ENCODE measurements at regions not wholly inside any gene's neighbourhood (a gene's known extent, or its start where the extent isn't known, plus 50 kb on each side); places are given as distances from the start of the nearest gene placed in this dataset.

- H3K9ac ChIP-seq (ENCODE audit: low read depth in 1 of 2, low read length in 2 of 2) = no peak overlapping the region
- no peaks in the 10 kb centered on the region for H3K27me3 ChIP-seq (ENCODE audit: control insufficient read depth in 1 of 2, insufficient read depth in 2 of 2, low read length in 2 of 2)
- H3K9me3 ChIP-seq (ENCODE audit: control insufficient read depth in 1 of 2, low read length in 2 of 2) = peaks cover 0 to 4% of the 10 kb centered on the region in 2 donors
- no peaks in the 10 kb centered on the region for H3K36me3 ChIP-seq (ENCODE audit: control insufficient read depth in 1 of 2, insufficient read depth in 2 of 2, low read length in 2 of 2)
- H3K4me1 ChIP-seq (ENCODE audit: control insufficient read depth in 1 of 2, insufficient read depth in 2 of 2, low read length in 2 of 2) = no peaks in the 10 kb centered on the region
- H3K27ac ChIP-seq (ENCODE audit: low read depth, low read length) = no peak overlapping the region
- no peak overlapping the region for H3K4me3 ChIP-seq (ENCODE audit: low read depth in 1 of 2, low read length in 2 of 2)
These were observed 216.9 kb downstream of the TLE4 start for GRCh38 chr9:79788662-79789061.

GRCh38 chr9:79781263-79781662, 209.5 kb downstream of the TLE4 start:
- Histone ChIP-seq H3K9ac (ENCODE audit: low read depth in 1 of 2, low read length in 2 of 2) (no peak overlapping the region), H3K36me3 (ENCODE audit: control insufficient read depth in 1 of 2, insufficient read depth in 2 of 2, low read length in 2 of 2) (no peaks in the 10 kb centered on the region), H3K4me3 (ENCODE audit: low read depth in 1 of 2, low read length in 2 of 2) (no peak overlapping the region), H3K27ac (ENCODE audit: low read depth, low read length) (no peak overlapping the region), H3K9me3 (ENCODE audit: control insufficient read depth in 1 of 2, low read length in 2 of 2) (no peaks in the 10 kb centered on the region), H3K27me3 (ENCODE audit: control insufficient read depth in 1 of 2, insufficient read depth in 2 of 2, low read length in 2 of 2) (no peaks in the 10 kb centered on the region), H3K4me1 (ENCODE audit: control insufficient read depth in 1 of 2, insufficient read depth in 2 of 2, low read length in 2 of 2) (no peaks in the 10 kb centered on the region)

- no peaks in the 10 kb centered on the region for H3K9me3 ChIP-seq (ENCODE audit: control insufficient read depth in 1 of 2, low read length in 2 of 2)
- H3K9ac ChIP-seq (ENCODE audit: low read depth in 1 of 2, low read length in 2 of 2) = no peak overlapping the region
- no peak overlapping the region for H3K4me3 ChIP-seq (ENCODE audit: low read depth in 1 of 2, low read length in 2 of 2)
- no peaks in the 10 kb centered on the region for H3K36me3 ChIP-seq (ENCODE audit: control insufficient read depth in 1 of 2, insufficient read depth in 2 of 2, low read length in 2 of 2)
- H3K27ac ChIP-seq (ENCODE audit: low read depth, low read length) = no peak overlapping the region
- no peaks in the 10 kb centered on the region for H3K4me1 ChIP-seq (ENCODE audit: control insufficient read depth in 1 of 2, insufficient read depth in 2 of 2, low read length in 2 of 2)
- no peaks in the 10 kb centered on the region for H3K27me3 ChIP-seq (ENCODE audit: control insufficient read depth in 1 of 2, insufficient read depth in 2 of 2, low read length in 2 of 2)
These were observed 208.8 kb downstream of the TLE4 start for GRCh38 chr9:79780559-79780958.

- Histone ChIP-seq H3K36me3 (ENCODE audit: control insufficient read depth in 1 of 2, insufficient read depth in 2 of 2, low read length in 2 of 2) (no peaks in the 10 kb centered on the region), H3K27me3 (ENCODE audit: control insufficient read depth in 1 of 2, insufficient read depth in 2 of 2, low read length in 2 of 2) (no peaks in the 10 kb centered on the region), H3K4me1 (ENCODE audit: control insufficient read depth in 1 of 2, insufficient read depth in 2 of 2, low read length in 2 of 2) (no peaks in the 10 kb centered on the region), H3K9ac (ENCODE audit: low read depth in 1 of 2, low read length in 2 of 2) (no peak overlapping the region), H3K4me3 (ENCODE audit: low read depth in 1 of 2, low read length in 2 of 2) (no peak overlapping the region), H3K27ac (ENCODE audit: low read depth, low read length) (no peak overlapping the region), H3K9me3 (ENCODE audit: control insufficient read depth in 1 of 2, low read length in 2 of 2) (no peaks in the 10 kb centered on the region)
These were observed 208.1 kb downstream of the TLE4 start for GRCh38 chr9:79779901-79780300.

- Histone ChIP-seq H3K27ac (ENCODE audit: low read depth, low read length) (no peak overlapping the region), H3K36me3 (ENCODE audit: control insufficient read depth in 1 of 2, insufficient read depth in 2 of 2, low read length in 2 of 2) (no peaks in the 10 kb centered on the region), H3K9ac (ENCODE audit: low read depth in 1 of 2, low read length in 2 of 2) (no peak overlapping the region), H3K9me3 (ENCODE audit: control insufficient read depth in 1 of 2, low read length in 2 of 2) (no peaks in the 10 kb centered on the region), H3K4me3 (ENCODE audit: low read depth in 1 of 2, low read length in 2 of 2) (no peak overlapping the region), H3K4me1 (ENCODE audit: control insufficient read depth in 1 of 2, insufficient read depth in 2 of 2, low read length in 2 of 2) (no peaks in the 10 kb centered on the region), H3K27me3 (ENCODE audit: control insufficient read depth in 1 of 2, insufficient read depth in 2 of 2, low read length in 2 of 2) (no peaks in the 10 kb centered on the region)
These were observed 206.8 kb downstream of the TLE4 start for GRCh38 chr9:79778581-79778980.

GRCh38 chr9:79776581-79776980, 204.8 kb downstream of the TLE4 start:
- Histone ChIP-seq H3K9me3 (ENCODE audit: control insufficient read depth in 1 of 2, low read length in 2 of 2) (no peaks in the 10 kb centered on the region), H3K27ac (ENCODE audit: low read depth, low read length) (no peak overlapping the region), H3K36me3 (ENCODE audit: control insufficient read depth in 1 of 2, insufficient read depth in 2 of 2, low read length in 2 of 2) (no peaks in the 10 kb centered on the region), H3K4me1 (ENCODE audit: control insufficient read depth in 1 of 2, insufficient read depth in 2 of 2, low read length in 2 of 2) (no peaks in the 10 kb centered on the region), H3K9ac (ENCODE audit: low read depth in 1 of 2, low read length in 2 of 2) (no peak overlapping the region), H3K27me3 (ENCODE audit: control insufficient read depth in 1 of 2, insufficient read depth in 2 of 2, low read length in 2 of 2) (no peaks in the 10 kb centered on the region), H3K4me3 (ENCODE audit: low read depth in 1 of 2, low read length in 2 of 2) (no peak overlapping the region)
